HG03575 (cell line): ENCODE measurements at regions not wholly inside any gene's neighbourhood (a gene's known extent, or its start where the extent isn't known, plus 50 kb on each side); places are given as distances from the start of the nearest gene placed in this dataset.

ENCODE experiments used
- ATAC-seq: cut with Tn5 transposase; IDR thresholded peaks from one replicate; pipeline ENCODE4 v1.9.1; 2021; ENCODE audit not compliant: unreplicated experiment, insufficient number of reproducible peaks, low FRiP score; ENCODE audit errors: extremely low read depth

DNA sequence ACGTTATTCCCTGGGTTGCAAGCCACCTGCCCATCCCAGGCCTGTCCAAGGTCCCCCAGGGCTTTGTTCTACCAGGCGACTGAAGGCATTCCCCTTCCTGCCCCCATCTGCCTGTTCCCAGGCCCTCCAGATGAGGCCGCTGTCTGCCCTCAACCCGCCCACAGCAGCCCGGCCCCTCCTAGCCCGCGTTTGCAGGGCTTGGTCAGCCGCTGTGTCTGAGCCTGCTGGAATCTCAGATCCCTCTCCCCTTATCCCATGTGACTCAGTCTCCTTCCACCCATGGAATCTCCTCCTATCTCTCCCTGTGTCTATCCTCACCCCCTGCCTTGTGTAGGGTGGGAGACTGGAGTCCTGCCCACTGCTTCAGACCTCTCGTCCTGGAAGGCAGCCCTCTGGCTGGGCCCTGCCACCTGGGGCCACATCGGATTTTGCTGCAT lies 186.0 kb upstream of the TNRC6C start:
- no peak for ATAC-seq

DNA sequence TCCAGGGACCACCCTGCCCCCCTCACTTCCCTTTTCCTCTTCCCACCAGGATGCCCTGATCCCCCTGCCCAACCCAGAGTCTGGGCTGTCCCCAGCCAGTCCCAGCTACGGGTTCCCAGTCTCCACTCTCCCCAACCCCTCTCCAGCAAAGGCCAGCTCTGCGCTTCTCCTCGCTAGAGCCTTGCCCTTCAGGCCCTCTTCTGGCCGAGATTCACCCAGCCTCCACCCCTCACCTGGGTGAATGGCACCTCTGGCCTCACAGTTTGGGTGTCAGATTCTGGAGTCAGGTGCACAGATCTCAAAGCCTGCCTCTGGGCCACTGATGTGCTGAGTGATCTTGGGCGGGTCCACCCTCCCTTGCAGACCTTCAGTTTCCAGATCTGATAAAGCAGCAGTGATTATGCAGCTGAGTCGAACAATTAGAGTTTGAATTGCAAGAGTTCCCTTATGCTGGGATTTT lies 185.6 kb upstream of the TNRC6C start:
- no peak for ATAC-seq

DNA sequence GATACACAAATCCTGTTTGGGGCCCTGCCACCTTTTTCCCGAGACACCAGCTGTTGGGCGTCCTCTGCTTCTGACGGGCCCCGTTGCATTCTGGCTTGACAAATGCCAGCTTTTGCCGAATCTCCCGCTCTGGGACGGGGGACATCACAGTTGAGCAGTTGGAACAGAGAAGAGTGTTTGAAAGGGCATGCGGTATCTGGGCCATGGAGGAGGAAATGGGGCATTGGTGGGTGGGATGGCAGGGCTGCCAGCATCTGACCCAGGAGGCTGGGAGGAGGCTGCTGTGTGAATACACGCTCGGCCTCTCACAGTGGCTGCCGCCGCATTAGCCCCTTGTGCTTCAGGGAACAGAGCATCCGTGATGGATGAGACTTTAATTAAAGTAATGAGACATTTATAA lies 184.3 kb upstream of the TNRC6C start:
- no peak for ATAC-seq

DNA sequence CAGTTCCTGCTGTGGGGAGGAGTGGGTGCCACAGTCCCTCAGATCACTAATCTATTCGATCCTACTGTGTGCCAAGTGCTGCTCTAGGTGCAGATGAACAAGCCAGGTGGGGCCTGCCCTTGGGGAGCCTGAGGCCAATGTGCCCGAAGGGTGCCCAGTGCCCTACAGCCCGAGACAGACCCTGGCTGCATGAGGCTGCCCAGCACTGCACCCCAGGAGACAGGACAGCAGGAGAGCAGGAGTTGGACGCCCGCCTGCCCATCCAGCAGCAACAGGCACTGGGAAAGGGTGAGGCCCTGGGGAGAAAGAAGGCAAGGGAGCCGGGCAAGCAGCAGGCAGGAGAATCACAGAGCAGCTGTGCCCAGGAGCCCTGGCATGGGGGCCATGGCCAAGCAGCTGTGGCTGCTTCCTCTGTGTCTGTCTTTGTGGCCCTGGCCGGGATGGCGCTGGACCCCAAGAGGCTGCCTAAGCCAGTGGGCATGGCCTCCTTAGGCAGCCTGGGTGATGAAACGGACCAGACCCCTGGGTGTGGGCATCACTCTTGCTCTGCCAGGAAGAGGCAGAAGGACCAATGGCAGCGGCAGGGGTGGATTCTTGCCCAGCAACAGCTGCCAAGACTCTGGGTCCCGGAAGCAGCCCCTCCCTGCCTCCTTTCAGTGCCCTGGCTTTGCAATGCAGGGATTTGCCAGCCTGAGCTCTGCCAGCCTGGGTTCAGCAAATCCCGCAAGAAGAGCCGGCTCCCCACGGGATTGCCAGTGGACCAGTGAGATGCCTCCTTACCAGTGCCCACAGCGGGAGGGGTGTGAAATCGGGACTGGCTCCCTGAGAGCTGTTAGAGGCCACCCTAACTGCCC lies 179.6 kb upstream of the TNRC6C start:
- ATAC-seq: no peak

DNA sequence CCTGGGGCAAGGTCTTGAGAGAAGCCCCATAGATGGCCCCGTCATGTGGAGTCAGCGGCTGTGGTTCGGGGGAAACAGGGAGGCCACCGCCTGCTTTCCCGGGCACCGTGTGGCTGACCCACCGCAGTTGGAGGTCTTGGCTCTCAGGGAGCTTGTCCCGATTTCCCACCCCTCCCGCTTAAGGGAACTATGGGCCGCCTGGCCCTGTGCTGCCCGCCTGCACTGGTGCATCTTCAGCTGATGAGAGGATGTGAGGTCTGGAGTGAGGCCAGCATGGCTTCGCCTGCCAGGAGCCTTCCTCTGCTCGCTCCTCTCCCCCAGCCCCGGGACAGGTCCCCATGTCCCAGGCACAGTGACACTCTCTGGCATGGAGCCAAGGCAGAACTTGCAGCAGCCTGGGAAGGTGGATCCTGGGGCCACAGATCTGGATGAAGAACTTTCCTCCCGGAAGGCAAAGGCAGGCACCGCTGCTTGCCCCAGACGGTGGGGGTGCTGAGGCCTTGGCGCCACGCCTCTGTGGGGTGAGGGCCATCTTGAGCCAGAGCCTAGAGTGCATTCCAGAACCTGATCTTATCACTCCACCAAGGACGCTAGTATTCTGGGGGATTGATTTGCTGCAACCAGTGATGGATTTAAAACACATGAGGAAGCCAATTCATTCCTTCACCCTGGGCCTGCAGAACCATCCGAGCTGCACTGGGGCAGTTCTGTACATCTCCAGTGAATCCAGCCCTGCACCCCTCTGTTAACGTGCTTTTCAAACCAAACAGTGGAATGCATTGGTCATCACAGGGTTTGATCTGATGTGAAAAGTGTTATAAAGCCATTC lies 178.6 kb upstream of the TNRC6C start:
- no peak for ATAC-seq

DNA sequence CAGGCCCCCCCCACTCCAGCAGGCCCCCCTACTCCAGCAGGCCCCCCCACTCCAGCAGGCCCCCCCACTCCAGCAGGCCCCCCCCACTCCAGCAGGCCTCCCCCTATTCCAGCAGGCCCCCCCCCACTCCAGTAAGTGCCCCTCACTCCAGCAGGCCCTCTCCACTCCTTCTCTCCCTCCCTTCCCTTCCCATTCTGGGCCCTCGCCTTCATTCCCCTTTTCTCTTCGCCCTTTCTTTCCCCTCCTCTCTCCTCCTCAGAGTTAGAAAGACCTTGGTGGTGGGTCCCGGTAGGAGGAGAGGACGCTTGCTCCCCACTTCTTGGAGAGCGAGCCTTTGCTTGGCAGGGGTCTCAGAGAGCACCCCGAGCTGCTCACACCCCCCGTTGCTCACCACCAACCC lies 177.0 kb upstream of the TNRC6C start:
- no peak for ATAC-seq

DNA sequence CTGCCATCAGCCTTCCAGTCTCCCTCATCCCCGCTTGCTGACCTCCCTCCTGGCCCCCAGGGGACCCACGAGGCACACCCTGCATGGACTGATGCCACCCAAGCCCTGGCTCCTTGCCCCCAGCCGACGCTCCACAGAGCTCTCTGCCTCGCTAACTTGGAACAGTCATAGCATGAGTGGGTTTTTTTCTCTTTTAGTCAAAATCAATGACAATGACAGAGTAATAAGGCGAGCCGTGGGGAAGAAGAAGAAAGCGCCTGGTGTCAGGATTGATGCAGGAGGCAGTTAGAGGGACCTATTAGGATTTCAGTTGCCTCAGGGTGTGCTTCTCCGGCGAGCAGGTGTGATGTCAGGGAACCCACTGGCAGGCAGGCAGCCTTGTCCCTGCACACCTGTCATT lies 176.3 kb upstream of the TNRC6C start:
- no peak for ATAC-seq

DNA sequence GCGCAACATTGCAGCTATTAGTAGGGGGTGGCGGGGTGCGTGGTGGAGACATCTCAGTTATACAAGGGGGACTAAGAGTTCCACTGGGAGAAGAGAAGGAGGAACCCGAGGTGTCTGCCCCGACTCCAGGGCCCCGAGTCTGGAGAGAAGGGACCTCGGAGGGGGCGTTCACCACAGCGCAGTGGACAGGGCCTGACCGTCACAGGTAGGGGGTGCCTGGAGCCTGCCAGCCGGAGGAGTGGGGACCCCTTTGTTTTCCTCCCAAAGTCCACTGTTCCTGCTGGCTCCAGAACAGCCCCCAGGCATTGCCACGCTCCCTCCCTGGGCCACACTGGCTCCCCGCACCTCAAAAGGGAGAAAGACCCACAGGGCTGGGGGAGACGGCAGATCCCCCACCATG lies 175.9 kb upstream of the TNRC6C start:
- no peak for ATAC-seq

DNA sequence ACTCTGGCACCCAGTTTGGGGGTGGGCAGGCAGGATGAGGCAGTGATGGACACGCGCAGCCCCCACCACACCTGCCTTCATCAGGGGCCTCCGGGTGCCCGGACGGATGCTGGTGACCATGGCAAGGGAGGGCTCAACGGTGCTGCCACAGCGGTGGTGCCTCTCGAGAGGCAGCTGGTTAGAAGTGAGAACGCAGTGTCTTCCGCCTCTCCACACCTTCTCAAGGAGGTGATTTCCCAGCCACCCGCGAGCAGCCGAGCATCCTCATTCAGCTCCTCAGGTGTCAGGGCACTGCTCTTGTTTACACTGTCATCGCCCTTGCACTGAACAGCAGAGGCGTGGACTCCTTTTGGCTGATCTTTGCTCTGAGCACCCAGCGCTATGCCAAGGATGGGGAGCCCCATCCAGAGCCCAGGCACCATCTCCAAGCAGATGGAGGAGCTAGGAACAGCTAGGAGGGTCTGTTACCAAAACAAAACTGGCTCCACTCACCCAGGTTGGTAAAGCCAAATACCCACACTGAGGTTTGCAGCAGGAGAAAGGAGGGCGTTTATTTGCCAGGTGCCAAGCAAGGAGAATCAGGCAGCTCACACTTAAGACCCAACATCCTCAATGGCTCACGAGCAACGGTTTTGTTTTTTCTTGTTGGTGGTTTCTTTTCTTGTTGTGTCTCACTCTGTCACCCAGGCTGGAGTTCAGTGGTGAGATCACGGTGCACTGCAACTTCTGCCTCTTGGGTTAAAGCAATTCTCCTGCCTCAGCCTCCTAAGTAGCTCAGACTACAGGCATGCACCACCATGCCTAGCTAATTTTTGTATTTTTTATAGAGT lies 174.3 kb upstream of the TNRC6C start:
- no peak for ATAC-seq

DNA sequence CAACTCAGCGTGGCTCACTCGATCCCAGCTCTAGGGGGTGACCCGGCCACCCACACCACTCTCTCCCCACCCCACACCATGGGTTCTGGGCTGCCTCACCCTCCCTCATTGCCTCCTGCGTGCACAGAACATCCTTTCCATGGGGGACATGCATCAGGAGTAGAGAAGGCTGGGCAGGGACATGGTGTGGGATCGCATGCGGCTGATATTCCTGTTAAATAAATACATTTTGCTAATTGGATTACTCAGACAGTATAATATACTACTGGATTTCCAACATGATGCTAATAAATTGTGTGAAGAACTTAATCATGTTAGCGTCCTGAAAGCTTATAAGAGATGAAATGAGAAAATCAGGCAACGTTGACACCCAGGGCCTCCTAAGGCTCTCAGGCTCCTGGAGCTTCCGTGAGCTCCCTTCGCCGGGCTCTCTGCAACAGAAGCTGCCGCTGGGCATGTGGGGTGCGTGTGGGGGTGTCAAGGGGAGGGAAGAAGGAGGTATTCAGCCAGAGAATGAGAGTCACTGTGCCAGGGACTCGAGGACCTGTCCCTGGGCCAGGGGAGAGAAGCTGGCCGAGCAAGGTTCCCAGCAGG lies 173.1 kb upstream of the TNRC6C start:
- ATAC-seq: no peak

DNA sequence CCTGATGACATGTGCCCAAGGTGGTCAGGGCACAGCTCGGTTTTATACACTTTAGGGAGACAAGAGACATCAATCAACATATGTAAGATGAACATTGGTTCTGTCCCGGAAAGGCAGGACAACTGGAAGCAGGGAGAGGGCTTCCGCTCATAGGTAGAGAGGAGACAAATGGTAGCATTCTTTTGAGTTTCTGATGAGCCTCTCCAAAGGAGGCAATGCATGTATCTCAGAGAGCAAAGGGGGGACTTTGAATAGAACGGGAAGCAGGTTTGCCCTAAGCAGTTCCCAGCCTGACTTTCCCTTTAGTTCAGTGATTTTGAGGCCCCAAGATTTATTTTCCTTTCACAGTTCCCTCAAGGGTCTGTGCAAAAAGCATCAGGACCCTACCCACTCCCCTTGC lies 172.4 kb upstream of the TNRC6C start:
- ATAC-seq: no peak

DNA sequence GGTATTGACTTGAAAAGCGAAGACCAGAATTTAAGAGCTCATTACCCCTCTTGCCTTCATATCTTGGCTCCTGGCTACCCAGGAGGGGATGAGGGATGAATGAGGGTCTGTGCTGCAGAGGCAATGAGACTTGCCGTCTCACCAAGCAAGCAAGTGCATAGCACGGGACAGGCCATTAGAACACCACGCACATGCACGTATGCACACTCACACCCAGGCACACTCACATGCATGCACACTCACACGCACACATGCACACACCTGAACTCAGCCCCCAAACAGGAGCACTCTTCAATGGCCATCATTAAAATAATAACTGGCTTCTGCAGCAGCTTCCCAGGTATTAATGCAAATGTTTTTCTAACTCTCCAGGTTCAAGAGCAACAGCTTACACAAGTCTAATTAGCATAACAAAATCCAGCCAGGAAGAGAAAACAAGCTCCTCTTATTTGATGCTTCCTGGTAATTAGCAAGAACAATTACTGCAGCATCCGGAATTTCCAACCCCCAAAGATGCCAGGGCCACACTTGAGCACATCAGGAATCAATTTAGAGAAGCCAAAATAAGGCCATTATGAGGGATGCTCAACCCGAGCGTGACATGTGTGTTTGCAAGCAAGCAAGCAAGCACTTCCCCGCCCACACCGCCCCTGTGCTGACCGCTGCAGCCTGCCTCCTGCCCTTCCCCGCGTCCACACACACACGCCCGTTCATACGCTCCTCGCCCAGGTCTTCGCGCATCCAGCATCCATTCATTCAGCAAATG lies 171.6 kb upstream of the TNRC6C start:
- no peak for ATAC-seq

DNA sequence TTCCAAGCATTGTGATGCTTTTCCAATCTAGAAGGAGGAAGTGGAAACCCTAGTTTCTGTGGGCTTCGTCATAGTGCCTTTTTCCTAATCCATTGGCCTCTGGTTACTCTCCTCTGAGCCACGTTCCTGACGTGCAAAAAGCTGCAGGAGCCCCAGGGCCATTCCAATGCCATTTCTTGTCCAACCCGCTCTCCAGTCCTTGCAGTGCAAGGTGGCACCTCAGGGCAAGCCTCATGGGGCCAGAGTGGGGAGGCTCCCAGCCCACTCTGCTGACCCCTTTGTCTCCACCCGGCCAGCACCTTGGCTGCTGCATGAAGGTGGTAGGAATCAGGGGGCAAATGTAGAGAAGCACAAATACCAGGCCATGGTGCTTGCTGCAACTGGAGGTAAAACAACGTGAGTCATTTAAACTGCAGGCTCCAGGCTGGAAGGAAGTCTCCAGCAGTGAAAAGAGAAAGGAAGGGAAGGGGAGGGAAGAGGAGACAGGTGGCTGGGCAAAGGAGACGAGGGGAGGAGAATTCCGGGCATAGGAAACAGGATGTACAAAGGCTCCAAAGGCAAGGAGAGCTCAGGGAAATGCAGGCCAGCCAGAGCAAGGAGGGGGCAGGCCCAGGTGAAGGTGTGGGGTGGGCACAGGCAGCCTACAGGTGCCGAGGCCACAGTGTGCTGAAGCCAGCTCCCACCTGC lies 168.2 kb upstream of the TNRC6C start:
- no peak for ATAC-seq

DNA sequence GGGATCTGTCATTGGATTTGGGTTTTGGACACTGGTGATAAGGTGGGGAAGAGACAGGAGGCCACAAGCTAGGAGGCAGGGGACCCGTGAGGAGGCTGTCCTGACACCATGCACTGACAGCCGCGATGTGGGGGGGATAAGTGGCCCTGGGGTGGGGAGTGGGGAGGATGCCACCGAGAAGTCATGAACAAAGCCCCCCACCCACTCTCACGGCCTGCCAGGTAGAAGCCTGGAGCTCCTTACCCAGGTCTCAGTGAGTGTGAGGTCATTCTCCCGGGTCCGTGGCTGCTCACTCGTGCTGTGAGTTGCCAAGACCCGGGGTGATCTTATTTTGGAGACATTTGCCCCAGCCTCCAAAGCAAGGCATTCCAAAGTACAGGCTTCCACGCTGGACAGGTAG lies 165.9 kb upstream of the TNRC6C start:
- no peak for ATAC-seq

DNA sequence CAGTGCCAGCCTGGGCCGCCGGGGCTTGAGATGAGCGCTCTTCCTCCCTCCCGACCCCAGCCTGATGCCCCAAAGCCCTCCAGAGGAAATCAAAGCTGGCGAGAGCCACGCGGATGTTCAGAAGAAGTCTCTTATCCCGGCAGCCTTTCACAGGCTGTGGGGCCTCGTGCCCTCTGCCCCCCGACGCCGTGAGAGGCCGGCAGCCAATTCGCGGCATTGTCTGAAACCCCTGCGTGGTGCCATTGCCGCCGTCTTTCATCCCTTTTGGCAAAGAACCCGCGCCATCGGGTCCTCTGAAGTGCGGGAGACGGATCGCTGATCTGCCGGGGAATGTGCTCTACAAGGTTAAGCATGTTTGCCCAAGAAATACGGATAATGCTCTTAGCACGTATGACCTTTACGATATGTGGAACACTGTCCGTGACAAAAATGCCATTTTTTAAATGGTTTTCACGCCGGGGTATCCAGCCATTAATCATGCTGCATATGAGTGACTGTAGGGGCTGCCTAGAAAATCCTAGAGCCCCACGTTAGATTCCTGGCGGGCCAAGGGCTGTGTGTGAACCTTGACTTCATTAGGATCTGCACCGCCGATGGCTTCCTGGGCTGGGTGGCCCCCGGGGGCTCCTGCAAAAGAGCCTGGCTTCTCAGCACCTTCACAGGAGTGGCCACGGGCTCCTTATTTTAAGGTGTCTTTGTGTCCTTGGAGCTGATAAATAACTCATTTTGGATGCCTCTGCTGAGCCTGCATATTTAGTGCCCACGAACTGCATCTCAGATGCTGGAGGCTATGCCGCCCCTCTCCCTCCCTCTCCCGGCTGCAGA lies 165.1 kb upstream of the TNRC6C start:
- ATAC-seq: no peak

DNA sequence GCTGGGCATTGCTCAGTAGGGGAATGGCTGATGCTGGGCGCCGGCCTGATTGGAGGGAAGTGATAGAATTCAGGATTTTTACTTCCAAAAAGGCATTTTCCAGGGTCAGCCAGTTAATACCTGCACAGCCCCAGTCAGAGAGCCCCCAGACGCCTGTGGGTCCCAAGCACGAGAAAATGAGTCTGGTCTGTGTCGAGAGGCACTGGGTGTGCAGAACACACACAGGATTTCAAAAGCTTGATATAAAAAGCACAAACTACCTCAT lies 164.6 kb upstream of the TNRC6C start:
- ATAC-seq: no peak

DNA sequence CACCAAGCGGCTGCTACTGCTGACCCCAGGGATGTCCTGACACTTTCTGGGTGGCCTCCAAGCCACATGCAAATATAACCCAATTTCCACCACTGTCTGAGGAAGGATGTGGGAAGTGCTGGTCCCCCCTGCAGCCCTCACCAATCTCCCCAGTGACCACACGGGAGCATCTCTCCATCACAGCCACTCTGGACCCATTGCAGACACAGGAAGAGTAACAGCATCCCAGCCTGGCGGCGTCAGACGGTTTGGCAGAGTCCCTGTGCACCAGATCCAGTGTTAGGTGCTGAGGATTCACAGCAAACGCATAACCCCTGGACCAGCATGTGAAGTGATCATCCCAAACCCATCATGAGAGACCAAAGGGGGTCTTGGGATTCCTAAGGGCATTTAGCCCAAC lies 163.7 kb upstream of the TNRC6C start:
- ATAC-seq: no peak
